HCT116 (cell line): ENCODE measurements at regions not wholly inside any gene's neighbourhood (a gene's known extent, or its start where the extent isn't known, plus 50 kb on each side); places are given as distances from the start of the nearest gene placed in this dataset.

Experiments used
- POLR2AphosphoS5 ChIP-seq: IDR thresholded peaks from 2 replicates; pipeline ENCODE4 v1.6.1; 2011; ENCODE audit warnings: mild to moderate bottlenecking, low read depth, low read length, moderate library complexity
- ZBTB33 ChIP-seq: IDR thresholded peaks from 2 replicates; pipeline ENCODE4 v1.6.1; 2011; ENCODE audit warnings: mild to moderate bottlenecking, low read length, moderate library complexity; ENCODE audit not compliant: insufficient replicate concordance; ENCODE audit errors: extremely low read depth

- no peak for TF ChIP-seq POLR2AphosphoS5
- TF ChIP-seq ZBTB33: no peak
These were observed 63.3 kb upstream of the JAZF1 start for GRCh38 chr7:28243861-28244260.
